Bronchial epithelial cell (primary cell): ENCODE measurements at regions not wholly inside any gene's neighbourhood (a gene's known extent, or its start where the extent isn't known, plus 50 kb on each side); places are given as distances from the start of the nearest gene placed in this dataset.

Experiments
- DNase-seq: peaks from one replicate; pipeline ENCODE4 v3.0.0-alpha.2; 2010; ENCODE audit warnings: low read depth
- FAIRE-seq: peaks from 2 replicates; lab custom pipeline; 2011; peaks lifted over from hg19 to GRCh38; lab: Jason Lieb, UNC
- H3K27me3 ChIP-seq: 2 replicates; pipeline ENCODE4 v1.5.1; 2011; ENCODE audit warnings: low read length; ENCODE audit not compliant: control insufficient read depth, insufficient read depth
- H3K36me3 ChIP-seq: 2 replicates; pipeline ENCODE4 v1.5.1; 2011; ENCODE audit warnings: low read length; ENCODE audit not compliant: control insufficient read depth, insufficient read depth
- H3K4me3 ChIP-seq: 2 replicates; pipeline ENCODE4 v1.5.1; 2011; ENCODE audit warnings: mild to moderate bottlenecking, low read depth, low read length, control low read depth
- TF ChIP-seq, protein P1 (sequence below): IDR thresholded peaks from 2 replicates; pipeline ENCODE4 v1.5.1; 2011; ENCODE audit warnings: mild to moderate bottlenecking, moderate library complexity, low read length, control low read depth, inconsistent platforms; ENCODE audit not compliant: insufficient read depth, severe bottlenecking

DNA sequence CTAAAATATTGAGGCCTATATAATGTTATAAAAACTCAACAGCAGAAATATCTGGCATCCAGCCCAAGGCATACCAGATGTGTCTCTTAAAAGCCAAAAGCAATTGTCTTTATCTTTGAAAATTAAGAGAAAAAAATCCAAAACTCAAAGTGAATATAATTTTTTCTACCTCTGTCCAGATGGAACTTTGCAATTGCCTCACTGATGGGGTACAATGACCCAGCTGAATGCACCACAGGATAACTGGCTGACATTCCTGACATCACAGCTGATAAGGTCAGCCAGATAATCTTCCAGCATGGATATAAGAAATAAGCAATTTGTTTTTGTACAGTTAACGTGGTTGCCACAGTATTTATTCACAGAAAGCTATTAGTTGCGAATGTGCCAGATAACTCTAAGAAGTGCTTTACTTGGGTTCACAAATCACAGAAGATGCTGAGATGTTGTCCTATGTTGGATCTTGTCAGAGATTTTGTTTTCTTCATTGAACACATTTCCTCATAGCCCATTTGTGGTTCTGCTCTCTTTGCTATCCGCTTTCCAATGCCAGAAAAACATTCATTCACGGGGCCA lies 566.9 kb upstream of the CCDC54 start:
- no peak for FAIRE-seq
- H3K4me3 ChIP-seq = no peak overlapping the region
- H3K36me3 ChIP-seq = no peaks in the 10 kb centered on the region
- TF ChIP-seq, protein P1, sequence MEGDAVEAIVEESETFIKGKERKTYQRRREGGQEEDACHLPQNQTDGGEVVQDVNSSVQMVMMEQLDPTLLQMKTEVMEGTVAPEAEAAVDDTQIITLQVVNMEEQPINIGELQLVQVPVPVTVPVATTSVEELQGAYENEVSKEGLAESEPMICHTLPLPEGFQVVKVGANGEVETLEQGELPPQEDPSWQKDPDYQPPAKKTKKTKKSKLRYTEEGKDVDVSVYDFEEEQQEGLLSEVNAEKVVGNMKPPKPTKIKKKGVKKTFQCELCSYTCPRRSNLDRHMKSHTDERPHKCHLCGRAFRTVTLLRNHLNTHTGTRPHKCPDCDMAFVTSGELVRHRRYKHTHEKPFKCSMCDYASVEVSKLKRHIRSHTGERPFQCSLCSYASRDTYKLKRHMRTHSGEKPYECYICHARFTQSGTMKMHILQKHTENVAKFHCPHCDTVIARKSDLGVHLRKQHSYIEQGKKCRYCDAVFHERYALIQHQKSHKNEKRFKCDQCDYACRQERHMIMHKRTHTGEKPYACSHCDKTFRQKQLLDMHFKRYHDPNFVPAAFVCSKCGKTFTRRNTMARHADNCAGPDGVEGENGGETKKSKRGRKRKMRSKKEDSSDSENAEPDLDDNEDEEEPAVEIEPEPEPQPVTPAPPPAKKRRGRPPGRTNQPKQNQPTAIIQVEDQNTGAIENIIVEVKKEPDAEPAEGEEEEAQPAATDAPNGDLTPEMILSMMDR = no peak
- DNase-seq = no peak
- H3K27me3 ChIP-seq = no peaks in the 10 kb centered on the region

DNA sequence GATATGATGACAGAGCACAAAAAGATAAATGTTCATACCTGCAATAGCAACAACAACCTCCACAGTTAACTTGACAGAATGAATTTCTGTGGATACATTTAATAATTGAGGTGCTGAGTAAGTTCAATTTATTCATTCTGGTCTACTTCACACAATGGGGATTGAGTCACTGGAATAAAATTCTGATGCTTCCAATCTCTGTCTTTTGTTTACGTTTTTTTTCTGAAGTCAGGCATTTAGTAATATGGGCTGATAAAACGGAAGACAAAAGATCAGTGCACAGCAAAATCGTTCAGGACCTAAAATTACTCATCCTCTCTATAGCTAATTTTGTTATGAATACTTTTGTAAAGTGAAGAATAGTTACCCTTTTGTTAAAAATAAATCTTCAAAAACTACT lies 565.9 kb upstream of the CCDC54 start:
- TF ChIP-seq, protein P1 = no peak
- FAIRE-seq = no peak
- Histone ChIP-seq H3K27me3 (no peaks in the 10 kb centered on the region), H3K36me3 (no peaks in the 10 kb centered on the region), H3K4me3 (no peak overlapping the region)
- DNase-seq = peak; percentile 69

DNA sequence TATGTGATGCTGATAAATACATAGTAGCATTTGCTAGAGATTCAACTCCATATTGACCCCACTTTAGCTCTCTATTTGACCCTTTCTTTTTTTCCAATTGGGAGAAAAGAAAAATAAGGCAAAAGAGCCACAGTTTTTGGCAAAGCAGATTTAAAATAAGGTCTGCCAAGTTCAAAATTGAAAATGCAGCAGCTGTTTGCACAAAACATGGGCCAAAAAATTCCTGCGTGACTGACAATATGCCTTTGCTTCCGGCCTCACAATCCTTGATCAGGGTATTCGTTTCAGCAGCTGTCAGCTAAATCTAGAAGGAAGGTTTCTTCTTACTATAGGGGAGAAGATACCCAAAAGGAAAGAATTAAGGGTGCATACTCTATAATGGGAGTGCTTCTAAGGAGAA lies 563.5 kb upstream of the CCDC54 start:
- no peaks in the 10 kb centered on the region for H3K36me3 ChIP-seq
- DNase-seq = no peak
- no peak overlapping the region for H3K4me3 ChIP-seq
- TF ChIP-seq, protein P1 = no peak
- no peak for FAIRE-seq
- no peaks in the 10 kb centered on the region for H3K27me3 ChIP-seq

DNA sequence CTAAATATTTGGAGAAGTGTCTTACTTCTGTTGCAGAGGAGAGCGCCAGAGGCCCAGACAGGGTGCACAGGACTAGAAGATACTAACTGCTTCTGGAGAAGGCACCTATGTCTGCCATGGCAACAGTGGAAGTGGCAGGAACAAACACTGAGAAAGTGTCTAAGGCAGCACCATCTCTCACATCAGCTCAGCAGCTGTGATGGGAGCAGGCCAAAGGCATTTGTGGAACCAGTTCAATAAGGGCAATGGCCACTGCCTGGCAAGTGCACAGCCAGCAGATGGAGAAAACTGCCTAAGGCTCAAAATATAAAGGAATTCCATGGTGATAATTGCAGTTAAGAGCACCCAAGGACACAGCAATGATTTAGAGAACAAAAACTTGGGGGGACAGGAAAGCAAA lies 563.0 kb upstream of the CCDC54 start:
- FAIRE-seq = peak; percentile 13
- TF ChIP-seq, protein P1 = no peak
- Histone ChIP-seq H3K4me3 (no peak overlapping the region), H3K27me3 (no peaks in the 10 kb centered on the region), H3K36me3 (no peaks in the 10 kb centered on the region)
- no peak for DNase-seq

DNA sequence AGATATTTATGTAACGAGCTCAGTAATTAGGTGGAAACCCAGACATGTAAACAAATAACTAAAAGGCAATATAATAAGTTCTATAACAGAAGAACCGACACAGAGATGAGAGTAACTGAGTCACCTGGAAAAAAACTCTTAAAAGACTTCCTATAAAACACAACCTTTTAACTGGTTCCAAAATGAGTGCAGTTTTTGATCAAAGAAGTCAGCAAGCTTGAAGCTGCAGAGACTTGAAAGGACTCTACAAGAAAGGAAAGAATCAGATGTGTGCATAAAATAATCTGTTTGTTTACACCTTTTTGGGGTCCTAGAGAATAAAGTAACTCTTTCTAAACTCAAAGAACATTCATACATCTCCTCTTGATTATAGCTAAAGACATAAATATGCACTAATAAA lies 560.4 kb upstream of the CCDC54 start:
- no peaks in the 10 kb centered on the region for H3K27me3 ChIP-seq
- H3K4me3 ChIP-seq = no peak overlapping the region
- FAIRE-seq (no peak), DNase-seq (no peak)
- TF ChIP-seq, protein P1 = no peak
- no peaks in the 10 kb centered on the region for H3K36me3 ChIP-seq

DNA sequence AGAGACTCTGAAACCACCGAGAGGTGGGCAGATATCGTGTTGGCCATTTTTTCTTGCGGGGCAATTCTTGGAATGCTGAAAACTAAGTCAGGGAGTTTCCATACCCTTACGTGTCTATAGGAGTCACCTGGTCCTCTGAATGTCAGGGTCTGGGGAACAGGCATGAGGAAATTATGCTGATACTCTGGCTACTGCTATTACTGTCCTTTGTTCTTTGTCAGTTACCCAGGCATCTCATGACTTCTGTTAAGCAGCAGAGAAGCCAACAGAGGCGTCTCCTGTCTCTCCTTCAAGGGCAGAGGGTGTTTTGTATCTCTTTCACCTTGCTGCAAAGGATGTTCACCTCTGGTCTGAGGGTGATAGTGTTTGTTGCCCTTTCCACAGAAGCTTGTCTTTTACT lies 559.5 kb upstream of the CCDC54 start:
- H3K36me3 ChIP-seq = no peaks in the 10 kb centered on the region
- DNase-seq (no peak), FAIRE-seq (peak; percentile 32)
- H3K27me3 ChIP-seq = no peaks in the 10 kb centered on the region
- H3K4me3 ChIP-seq = no peak overlapping the region
- TF ChIP-seq, protein P1 = no peak
